RWPE1 (cell line): ENCODE measurements at regions not wholly inside any gene's neighbourhood (a gene's known extent, or its start where the extent isn't known, plus 50 kb on each side); places are given as distances from the start of the nearest gene placed in this dataset.

Source experiments
- CTCF ChIA-PET: fragments of 350-600 bp; sonication (Branson Sonifier 250); formaldehyde crosslinking; extraction: SDS; loops from one replicate; lab custom pipeline; 2021; lab: Yijun Ruan, JAX
- POLR2A ChIA-PET: fragments of 400-600 bp; formaldehyde crosslinking; extraction: SDS; loops from one replicate; lab custom pipeline; 2020; ENCODE audit warnings: antibody characterized with exemption; ENCODE audit not compliant: low non-redundant PET; lab: Yijun Ruan, JAX
- DNase-seq: peaks from one replicate; pipeline ENCODE4 v3.0.0; 2012; ENCODE audit warnings: low spot score
- H3K27ac ChIP-seq: fragments of 450-650 bp; 2 replicates; pipeline ENCODE4 v1.5.1; 2017
- CTCF ChIP-seq: fragments of 450-650 bp; conservative IDR thresholded peaks from 2 replicates; pipeline ENCODE4 v1.5.1; 2017; ENCODE audit warnings: low read depth, mild to moderate bottlenecking

- POLR2A ChIA-PET, result no interaction called here
- no peak overlapping the region for H3K27ac ChIP-seq
- no peak for DNase-seq
- TF ChIP-seq CTCF, result no peak
- CTCF ChIA-PET, result no interaction called here
These were observed 77.5 kb upstream of the C14orf180 start for GRCh38 chr14:104502060-104502459.

DNA sequence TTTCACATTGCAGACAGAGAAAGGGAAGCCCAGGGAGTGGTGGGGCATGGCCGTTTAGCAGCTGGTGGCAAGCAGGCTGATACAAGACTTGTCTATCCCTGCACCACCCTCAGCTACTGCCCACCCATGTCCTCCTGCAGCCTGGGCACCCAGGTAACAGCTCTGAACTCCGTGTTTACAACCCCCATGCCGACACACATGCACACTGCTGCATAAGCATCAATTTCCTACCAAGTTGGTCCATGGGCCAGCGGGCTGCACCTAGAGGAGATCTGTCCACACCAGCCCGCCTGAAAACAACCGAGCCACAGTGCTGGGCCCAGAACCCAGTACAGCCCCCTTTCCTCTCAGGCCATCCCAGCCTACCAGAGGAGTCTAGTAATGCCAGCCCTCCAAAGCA lies 75.9 kb upstream of the C14orf180 start:
- no peak overlapping the region for H3K27ac ChIP-seq
- ChIA-PET POLR2A (no interaction called here), CTCF (no interaction called here)
- no peak for TF ChIP-seq CTCF
- no peak for DNase-seq

DNA sequence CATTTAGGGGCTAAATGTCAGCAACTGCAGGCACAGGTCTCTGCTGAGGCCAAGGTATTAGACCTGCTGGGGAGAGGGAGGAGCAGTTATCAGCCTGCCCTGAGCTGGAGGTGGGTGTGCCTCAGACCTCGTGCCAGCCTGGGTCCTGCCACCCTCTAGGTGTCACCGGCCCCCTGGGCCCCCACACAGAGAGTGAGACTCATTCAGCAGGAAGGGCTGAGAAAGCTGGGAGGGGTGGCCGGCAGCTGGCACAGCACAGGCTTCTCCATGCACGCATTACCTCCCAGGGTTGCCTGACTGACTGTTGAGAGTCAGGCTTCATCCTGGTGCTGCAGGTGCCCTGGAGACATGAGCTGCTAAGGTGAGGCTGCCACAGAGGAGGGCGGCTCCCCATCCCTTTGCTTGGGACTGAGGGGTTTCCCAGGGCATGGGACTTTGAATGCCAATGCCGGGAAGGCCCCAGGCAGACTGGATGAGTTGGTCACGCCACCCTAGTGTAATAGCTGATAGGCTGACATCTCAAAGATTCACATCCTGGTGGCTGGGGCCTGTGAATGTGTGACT lies 75.3 kb upstream of the C14orf180 start:
- no peak overlapping the region for H3K27ac ChIP-seq
- no peak for TF ChIP-seq CTCF
- no peak for DNase-seq
- CTCF ChIA-PET, result interaction anchor here (0.5 kb wide), 1 partner anchor 1912 kb away, joined by 3 read pairs; no protein-coding TSS in a partner anchor
- POLR2A ChIA-PET, result no interaction called here

- no peak overlapping the region for H3K27ac ChIP-seq
- ChIA-PET CTCF (interaction anchor here (0.5 to 0.7 kb wide), 2 partner anchors 89 to 1911 kb away, joined by 3 to 6 read pairs; no protein-coding TSS in a partner anchor), POLR2A (no interaction called here)
- TF ChIP-seq CTCF, result no peak
- DNase-seq, result no peak
These were observed 74.2 kb upstream of the C14orf180 start for GRCh38 chr14:104505085-104506074.

GRCh38 chr14:104506461-104507253 lies 72.9 kb upstream of the C14orf180 start:
- POLR2A ChIA-PET, result no interaction called here
- no peak for TF ChIP-seq CTCF
- CTCF ChIA-PET, result interaction anchor here (0.6 kb wide), 1 partner anchor 113 kb away, joined by 3 read pairs; no protein-coding TSS in a partner anchor
- no peak for DNase-seq
- H3K27ac ChIP-seq, result no peak overlapping the region

DNA sequence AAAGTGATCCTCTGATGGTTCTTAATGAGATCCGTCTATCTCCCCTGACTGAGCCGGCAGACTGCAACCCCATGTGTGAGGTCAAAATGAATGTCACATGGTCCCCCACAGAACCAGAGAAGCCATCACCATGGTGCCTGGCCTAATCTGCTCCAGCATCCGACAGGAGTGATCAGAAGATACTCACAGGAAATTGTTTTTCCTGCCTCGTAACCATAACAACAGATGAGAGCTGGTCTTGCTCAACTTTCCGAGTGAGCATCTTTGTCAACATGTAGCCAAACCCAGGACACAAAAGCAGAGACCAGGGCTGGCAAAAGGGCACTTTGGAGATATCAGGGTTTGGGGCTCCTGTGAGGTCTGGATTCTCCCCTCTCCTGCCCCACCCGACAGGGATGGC lies 72.1 kb upstream of the C14orf180 start:
- CTCF ChIA-PET, result interaction anchor here (0.6 kb wide), 1 partner anchor 112 kb away, joined by 3 read pairs; no protein-coding TSS in a partner anchor
- no peak overlapping the region for H3K27ac ChIP-seq
- POLR2A ChIA-PET, result no interaction called here
- DNase-seq, result no peak
- TF ChIP-seq CTCF, result no peak
